HG02610 (cell line): ENCODE measurements at regions not wholly inside any gene's neighbourhood (a gene's known extent, or its start where the extent isn't known, plus 50 kb on each side); places are given as distances from the start of the nearest gene placed in this dataset.

Experiments used
- ATAC-seq: cut with Tn5 transposase; IDR thresholded peaks from one replicate; pipeline ENCODE4 v1.9.1; 2021; ENCODE audit warnings: mild to moderate bottlenecking, moderate library complexity; ENCODE audit not compliant: unreplicated experiment

- peak; percentile 68 for ATAC-seq
Observed at GRCh38 chr10:123402656-123403055, 248.5 kb downstream of the BUB3 start.

- ATAC-seq: no peak
Observed at GRCh38 chr10:123404357-123404756, 250.2 kb downstream of the BUB3 start.

- ATAC-seq: no peak
Observed at GRCh38 chr10:123408660-123409059, 254.5 kb downstream of the BUB3 start.

GRCh38 chr10:123409426-123409825 is 255.2 kb downstream of the BUB3 start:
- ATAC-seq: no peak

GRCh38 chr10:123409884-123410283 is 255.7 kb downstream of the BUB3 start:
- ATAC-seq: no peak

- no peak for ATAC-seq
Observed at GRCh38 chr10:123413353-123413752, 252.8 kb upstream of the GPR26 start.

- no peak for ATAC-seq
Observed at GRCh38 chr10:123415523-123415922, 250.6 kb upstream of the GPR26 start.

- ATAC-seq: no peak
Observed at GRCh38 chr10:123417414-123417813, 248.7 kb upstream of the GPR26 start.

GRCh38 chr10:123421461-123421860 is 244.7 kb upstream of the GPR26 start:
- ATAC-seq: no peak

- no peak for ATAC-seq
Observed at GRCh38 chr10:123422261-123422660, 243.9 kb upstream of the GPR26 start.

- ATAC-seq: no peak
Observed at GRCh38 chr10:123424537-123424936, 241.6 kb upstream of the GPR26 start.

GRCh38 chr10:123425680-123426079 is 240.5 kb upstream of the GPR26 start:
- ATAC-seq: no peak

- ATAC-seq: no peak
Observed at GRCh38 chr10:123427165-123427786, 238.9 kb upstream of the GPR26 start.

GRCh38 chr10:123428391-123428790 is 237.8 kb upstream of the GPR26 start:
- ATAC-seq: no peak

GRCh38 chr10:123429706-123430221 is 236.4 kb upstream of the GPR26 start:
- ATAC-seq: no peak

GRCh38 chr10:123433539-123433938 is 232.6 kb upstream of the GPR26 start:
- no peak for ATAC-seq

- no peak for ATAC-seq
Observed at GRCh38 chr10:123434435-123435039, 231.6 kb upstream of the GPR26 start.

GRCh38 chr10:123442901-123443300 is 223.3 kb upstream of the GPR26 start:
- ATAC-seq: peak; percentile 85

- ATAC-seq: no peak
Observed at GRCh38 chr10:123443924-123444323, 222.2 kb upstream of the GPR26 start.

GRCh38 chr10:123445261-123445775 is 220.8 kb upstream of the GPR26 start:
- no peak for ATAC-seq

GRCh38 chr10:123446449-123447156 is 219.6 kb upstream of the GPR26 start:
- ATAC-seq: no peak
